ENCODE measurements at regions not wholly inside any gene's neighbourhood (a gene's known extent, or its start where the extent isn't known, plus 50 kb on each side); places are given as distances from the start of the nearest gene placed in this dataset.

GRCh38 chr10:124177180-124177518 lies 83.8 kb upstream of the CHST15 start:
- H4K5ac ChIP-seq (ENCODE audit: low read depth, low read length) = no peak overlapping the region
- H3K4me1 ChIP-seq (ENCODE audit: control insufficient read depth, insufficient read depth, low read length) = no peaks in the 10 kb centered on the region
- H3K27ac ChIP-seq (ENCODE audit: insufficient read depth, low read length) = no peak overlapping the region
- H3K36me3 ChIP-seq (ENCODE audit: control insufficient read depth, insufficient read depth, low read length) = no peaks in the 10 kb centered on the region
- intact Hi-C loops (cut with micrococcal nuclease) = no loop called here
- H3K9me3 ChIP-seq (ENCODE audit: control insufficient read depth, insufficient read depth, low read length) = peaks cover 9% of the 10 kb centered on the region; the same call in 1 of the 2 replicates
- H3K14ac ChIP-seq (replicated peaks; ENCODE audit: low read depth, low read length) = no peak overlapping the region
- no peaks in the 10 kb centered on the region for H3K79me1 ChIP-seq (ENCODE audit: low read depth in 1 of 2, low read length in 2 of 2)
- no peaks in the 10 kb centered on the region for H3K27me3 ChIP-seq (ENCODE audit: control insufficient read depth, insufficient read depth, low read length)
- POLR2A ChIA-PET (ENCODE audit: unreplicated experiment) = no interaction called here
- no peak overlapping the region for H3K4ac ChIP-seq (ENCODE audit: low read depth, low read length)
- no peak overlapping the region for H2AK5ac ChIP-seq (ENCODE audit: low read depth, low read length)
- ATAC-seq (ENCODE audit: low read depth) (no peak), DNase-seq (no peak)
- no peak overlapping the region for H2BK120ac ChIP-seq (ENCODE audit: low read depth, low read length)
- no peak overlapping the region for H4K91ac ChIP-seq (ENCODE audit: insufficient read depth, low read depth, low read length)
- H4K8ac ChIP-seq (ENCODE audit: low read depth in 2 of 2, low read length in 2 of 2) = no peak overlapping the region
- no peak overlapping the region for H2BK15ac ChIP-seq (ENCODE audit: low read depth, low read length)
- no peak overlapping the region for H3K4me3 ChIP-seq (ENCODE audit: insufficient read depth, low read depth, low read length)
- H2AFZ ChIP-seq (replicated peaks; ENCODE audit: low read length, poor library complexity) = no peak overlapping the region
- no peak overlapping the region for H3K23ac ChIP-seq (ENCODE audit: low read depth, low read length)
- no peak overlapping the region for H2BK5ac ChIP-seq (ENCODE audit: low read depth, low read length, poor library complexity, severe bottlenecking)
- H2BK20ac ChIP-seq (ENCODE audit: low read depth, low read length) = no peak overlapping the region
- no peak overlapping the region for H3K4me2 ChIP-seq (ENCODE audit: low read depth, low read length)
- CTCF ChIA-PET = no interaction called here
- no peak overlapping the region for H3K18ac ChIP-seq (ENCODE audit: low read depth, low read length)
- no peaks in the 10 kb centered on the region for H3K9me1 ChIP-seq (ENCODE audit: insufficient read depth, low read length)
- H2AK9ac ChIP-seq (replicated peaks; ENCODE audit: low read depth, low read length, poor library complexity) = no peak overlapping the region
- no peak overlapping the region for H3K9ac ChIP-seq (ENCODE audit: low read depth, low read length)
- no peak overlapping the region for H3K56ac ChIP-seq (ENCODE audit: extremely low read depth, insufficient read depth, low read length)
- H4K20me1 ChIP-seq (ENCODE audit: insufficient read depth, low read length) = no peaks in the 10 kb centered on the region
- dilution Hi-C loops (cut with HindIII; ENCODE audit: low sequenced_read_pairs, unreplicated experiment) = no loop called here
- WGBS, 2 experiments (ENCODE audit: extremely low coverage in 2 of 2, insufficient read length in 1 of 2) = no CpG with 5 or more reads among the region's 5 CpGs
- BruUV-seq (replicated peaks) = no TSS peak
- in situ Hi-C loops (cut with MboI; ENCODE audit: low sequenced_read_pairs) = no loop called here
- TF ChIP-seq NFE2L2 (IDR thresholded peaks at IDR 0.05; ENCODE audit: low read depth, low read length) (no peak), CHD1 (IDR thresholded peaks at IDR 0.05; ENCODE audit: low read depth, low read length) (no peak), MAFK (IDR thresholded peaks at IDR 0.05; ENCODE audit: low read depth, low read length) (no peak), RFX5 (IDR thresholded peaks at IDR 0.05; ENCODE audit: low read depth, low read length) (no peak)
- TF ChIP-seq, protein P1, sequence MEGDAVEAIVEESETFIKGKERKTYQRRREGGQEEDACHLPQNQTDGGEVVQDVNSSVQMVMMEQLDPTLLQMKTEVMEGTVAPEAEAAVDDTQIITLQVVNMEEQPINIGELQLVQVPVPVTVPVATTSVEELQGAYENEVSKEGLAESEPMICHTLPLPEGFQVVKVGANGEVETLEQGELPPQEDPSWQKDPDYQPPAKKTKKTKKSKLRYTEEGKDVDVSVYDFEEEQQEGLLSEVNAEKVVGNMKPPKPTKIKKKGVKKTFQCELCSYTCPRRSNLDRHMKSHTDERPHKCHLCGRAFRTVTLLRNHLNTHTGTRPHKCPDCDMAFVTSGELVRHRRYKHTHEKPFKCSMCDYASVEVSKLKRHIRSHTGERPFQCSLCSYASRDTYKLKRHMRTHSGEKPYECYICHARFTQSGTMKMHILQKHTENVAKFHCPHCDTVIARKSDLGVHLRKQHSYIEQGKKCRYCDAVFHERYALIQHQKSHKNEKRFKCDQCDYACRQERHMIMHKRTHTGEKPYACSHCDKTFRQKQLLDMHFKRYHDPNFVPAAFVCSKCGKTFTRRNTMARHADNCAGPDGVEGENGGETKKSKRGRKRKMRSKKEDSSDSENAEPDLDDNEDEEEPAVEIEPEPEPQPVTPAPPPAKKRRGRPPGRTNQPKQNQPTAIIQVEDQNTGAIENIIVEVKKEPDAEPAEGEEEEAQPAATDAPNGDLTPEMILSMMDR (conservative IDR thresholded peaks at IDR 0.05; ENCODE audit: low read depth, low read length) = no peak
